Fibroblast of mammary gland (primary cell): ENCODE measurements at regions not wholly inside any gene's neighbourhood (a gene's known extent, or its start where the extent isn't known, plus 50 kb on each side); places are given as distances from the start of the nearest gene placed in this dataset.

ENCODE experiments used
- DNase-seq: peaks from one replicate; pipeline ENCODE4 v3.0.0-alpha.2; 2010; ENCODE audit warnings: low read depth
- H3K4me3 ChIP-seq: 2 replicates; pipeline ENCODE4 v1.5.1; 2011; ENCODE audit warnings: low read depth, mild to moderate bottlenecking, low read length, moderate library complexity; ENCODE audit not compliant: control insufficient read depth
- CTCF ChIP-seq: conservative IDR thresholded peaks from 2 replicates; pipeline ENCODE4 v1.5.1; 2011; ENCODE audit warnings: low read depth, low read length, inconsistent platforms; ENCODE audit not compliant: control insufficient read depth, insufficient read depth

GRCh38 chr5:108637134-108637533, 110.6 kb upstream of the FER start:
- TF ChIP-seq CTCF = no peak
- H3K4me3 ChIP-seq = no peak overlapping the region
- DNase-seq = peak; percentile 81

DNA sequence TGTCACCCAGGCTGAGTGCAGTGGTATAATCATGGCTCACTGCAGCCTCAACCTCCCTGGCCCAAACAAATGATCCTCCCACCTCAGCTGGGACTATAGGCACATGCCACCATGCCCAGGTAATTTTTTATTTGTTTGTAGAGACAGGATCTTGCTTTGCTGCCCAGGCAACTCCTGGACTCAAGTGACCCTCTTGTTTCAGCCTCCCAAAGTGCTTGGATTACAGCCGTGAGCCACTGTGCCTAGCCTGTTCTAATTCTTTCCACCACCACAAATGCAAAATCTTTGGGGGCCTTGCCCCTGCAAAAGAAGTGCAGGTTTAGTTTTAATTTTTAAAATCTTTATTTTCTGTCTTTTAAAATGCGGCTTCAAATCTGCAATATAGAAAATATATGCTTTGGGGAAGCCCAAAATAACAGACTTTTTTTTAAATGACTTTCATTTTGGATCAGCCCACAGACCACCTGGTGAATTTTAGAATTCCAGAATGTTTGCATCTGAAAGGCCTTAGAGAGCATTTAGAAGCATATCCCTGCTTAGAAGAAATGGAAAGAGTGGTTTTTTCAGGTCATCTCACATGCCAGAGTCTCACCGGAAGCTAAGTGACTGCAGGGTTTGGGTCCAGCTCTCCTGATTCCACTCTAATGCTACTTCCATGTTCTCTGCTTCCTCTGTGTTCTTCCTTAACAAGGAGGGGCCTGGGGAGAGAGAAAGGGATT, 111.4 kb upstream of the FER start:
- TF ChIP-seq CTCF = no peak
- no peak for DNase-seq
- H3K4me3 ChIP-seq = no peak overlapping the region

GRCh38 chr5:108634617-108635288, 112.9 kb upstream of the FER start:
- TF ChIP-seq CTCF = no peak
- H3K4me3 ChIP-seq = no peak overlapping the region
- no peak for DNase-seq

DNA sequence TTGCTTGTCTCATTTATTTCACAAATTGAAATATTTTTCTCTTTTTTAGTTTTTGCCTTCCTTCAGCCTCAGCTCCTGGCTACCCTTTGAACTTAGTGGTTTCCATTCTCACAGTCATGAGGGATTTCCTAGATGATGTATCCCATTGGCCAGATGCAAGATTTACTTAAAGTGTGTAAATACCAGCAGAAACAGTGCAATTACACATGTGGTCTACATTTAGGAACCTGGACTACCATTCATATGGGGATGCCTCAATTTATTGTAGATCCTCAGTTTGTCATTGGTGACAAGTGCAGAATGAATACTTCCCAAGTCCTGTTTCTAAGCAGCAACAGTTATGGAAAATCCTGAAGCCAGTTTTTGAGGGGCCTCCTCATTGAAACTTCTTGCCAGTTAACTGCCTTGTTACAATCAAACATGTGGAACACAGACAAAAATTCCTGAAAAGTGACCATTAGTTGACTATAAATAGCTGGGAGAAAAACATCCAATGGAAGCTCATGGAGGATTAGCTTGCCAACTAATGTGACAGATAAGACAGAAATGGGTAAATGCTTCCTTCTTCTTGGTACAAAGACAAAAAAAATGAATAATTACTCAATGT, 113.6 kb upstream of the FER start:
- H3K4me3 ChIP-seq = no peak overlapping the region
- TF ChIP-seq CTCF = no peak
- no peak for DNase-seq

DNA sequence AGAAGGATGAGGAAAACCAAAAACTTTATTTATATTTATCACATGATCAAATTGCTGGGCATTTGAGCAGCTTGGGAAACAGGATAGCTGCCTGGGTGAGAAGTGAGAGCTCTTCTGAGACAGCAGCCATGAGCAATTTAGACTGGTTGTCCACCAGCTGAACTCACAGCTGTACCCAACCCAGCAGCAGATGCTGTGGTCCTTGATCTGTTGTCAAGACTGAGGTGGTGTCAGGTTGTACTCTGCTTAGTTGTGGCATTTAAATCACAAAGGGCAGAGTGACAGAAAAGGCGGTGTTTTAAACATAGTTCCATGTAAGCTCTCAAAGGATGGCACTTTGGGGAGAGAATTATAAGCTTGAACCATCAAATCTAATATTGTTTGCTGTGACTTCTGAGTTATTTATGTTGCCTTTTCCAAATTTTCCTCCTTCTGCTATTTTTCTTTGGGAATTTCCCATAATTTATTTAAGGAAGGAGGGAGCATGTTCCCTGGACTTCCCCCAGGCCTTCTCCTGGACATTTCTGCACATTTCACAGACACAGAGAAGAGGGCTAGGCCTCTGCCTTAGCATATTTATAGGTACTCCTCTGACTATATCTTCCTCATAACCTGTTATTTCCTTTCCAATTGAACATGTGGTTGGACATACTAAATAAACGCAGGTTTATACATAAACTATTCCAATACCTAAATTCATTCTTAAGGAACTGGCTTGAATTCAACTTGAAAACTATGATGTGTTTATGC, 117.7 kb upstream of the FER start:
- no peak overlapping the region for H3K4me3 ChIP-seq
- DNase-seq = no peak
- TF ChIP-seq CTCF = no peak

- H3K4me3 ChIP-seq = no peak overlapping the region
Observed at GRCh38 chr5:108625654-108626053, 122.0 kb upstream of the FER start.

More at GRCh38 chr5:108625654-108626053, 122.0 kb upstream of the FER start:
- DNase-seq = no peak
- no peak for TF ChIP-seq CTCF
